Endothelial cell of umbilical vein (primary cell): ENCODE measurements at regions not wholly inside any gene's neighbourhood (a gene's known extent, or its start where the extent isn't known, plus 50 kb on each side); places are given as distances from the start of the nearest gene placed in this dataset.

Experiments used
- BruUV-seq: library from RNA; stranded (reverse); fragments of 400-500 nt; replicated peaks from 2 replicates; lab custom pipeline; 2021; lab: Mats Ljungman, UMichigan
- CTCF ChIA-PET: fragments of 300-600, 350-600 bp; sonication (Branson Sonifier 250); formaldehyde crosslinking; loops from one replicate; lab custom pipeline; 2021; ENCODE audit warnings: antibody characterized with exemption, inconsistent platforms; lab: Charles Lee
- POLR2A ChIA-PET: fragments of 300-600, 350-600 bp; sonication (Branson Sonifier 250); formaldehyde crosslinking; loops from one replicate; lab custom pipeline; 2021; ENCODE audit warnings: antibody characterized with exemption, inconsistent platforms; lab: Charles Lee
- DNase-seq: peaks from one replicate; pipeline ENCODE4 v3.0.0-alpha.2; 2011; ENCODE audit warnings: low read depth, low spot score
- FAIRE-seq: peaks from 2 replicates; lab custom pipeline; 2011; peaks lifted over from hg19 to GRCh38; lab: Jason Lieb, UNC
- H2AFZ ChIP-seq: 2 replicates; pipeline ENCODE4 v1.6.0; 2012; ENCODE audit warnings: low read depth, low read length, control low read depth, inconsistent platforms
- H3K27ac ChIP-seq: 2 replicates; pipeline ENCODE4 v1.5.1; 2011; ENCODE audit warnings: low read depth, mild to moderate bottlenecking, control low read depth, low read length, moderate library complexity; ENCODE audit not compliant: insufficient read depth
- H3K27me3 ChIP-seq, 2 experiments: 2 replicates each; pipeline versions ENCODE4 v1.6.0 to v1.6.1; 2011; ENCODE audit warnings: low read length in 2 of 2, mixed read lengths in 1 of 2; ENCODE audit not compliant: control insufficient read depth in 2 of 2, insufficient read depth in 2 of 2
- H3K36me3 ChIP-seq, 2 experiments: 2 replicates in 1 of 2; 3 replicates in 1 of 2; pipeline ENCODE4 v1.5.1; 2011; ENCODE audit warnings: low read length in 2 of 2, mild to moderate bottlenecking in 1 of 2, moderate library complexity in 1 of 2; ENCODE audit not compliant: control insufficient read depth in 2 of 2, insufficient read depth in 2 of 2; ENCODE audit errors: extremely low read depth in 1 of 2
- H3K4me1 ChIP-seq: 3 replicates; pipeline ENCODE4 v1.5.1; 2011; ENCODE audit warnings: mild to moderate bottlenecking, low read length; ENCODE audit not compliant: control insufficient read depth, insufficient read depth; ENCODE audit errors: extremely low read depth
- H3K4me2 ChIP-seq: 2 replicates; pipeline ENCODE4 v1.6.1; 2011; ENCODE audit warnings: low read length, control low read depth, mixed read lengths; ENCODE audit not compliant: insufficient read depth
- H3K4me3 ChIP-seq, 3 experiments: fragments of 200-600 bp in 1 of 3; sonication (generic), shearing (Covaris generic) in 1 of 3; replicated peaks in 1 of 3; 2 replicates each; pipeline ENCODE4 v1.5.1; 2011 to 2016; ENCODE audit warnings: control low read depth in 3 of 3, low read length in 3 of 3, mild to moderate bottlenecking in 2 of 3, inconsistent platforms in 1 of 3, low read depth in 1 of 3, moderate library complexity in 1 of 3; ENCODE audit not compliant: insufficient read depth in 1 of 3
- H3K79me2 ChIP-seq: 2 replicates; pipeline ENCODE4 v1.6.0; 2012; ENCODE audit warnings: low read length, inconsistent platforms; ENCODE audit not compliant: control insufficient read depth, insufficient read depth
- H3K9ac ChIP-seq: replicated peaks from 2 replicates; pipeline ENCODE3; 2011; ENCODE audit warnings: low read length, control low read depth; ENCODE audit not compliant: insufficient read depth; ENCODE audit errors: extremely low read depth
- H3K9me1 ChIP-seq: replicated peaks from 3 replicates; pipeline ENCODE4 v1.6.0; 2011; ENCODE audit warnings: mild to moderate bottlenecking, low read length; ENCODE audit not compliant: control insufficient read depth, insufficient read depth; ENCODE audit errors: extremely low read depth
- H3K9me3 ChIP-seq: replicated peaks from 2 replicates; pipeline ENCODE4 v1.5.1; 2012; ENCODE audit warnings: low read length, inconsistent platforms; ENCODE audit not compliant: control insufficient read depth, insufficient read depth
- H4K20me1 ChIP-seq: replicated peaks from 2 replicates; pipeline ENCODE3; 2011; ENCODE audit warnings: mild to moderate bottlenecking, low read length; ENCODE audit not compliant: control insufficient read depth, insufficient read depth; ENCODE audit errors: extremely low read depth
- FOS ChIP-seq: IDR thresholded peaks from 2 replicates; pipeline ENCODE4 v1.6.1; 2011; ENCODE audit warnings: mild to moderate bottlenecking, low read length, moderate library complexity, borderline replicate concordance; ENCODE audit not compliant: insufficient read depth
- GATA2 ChIP-seq: IDR thresholded peaks from 2 replicates; pipeline ENCODE4 v1.7.0; 2011; ENCODE audit warnings: low read depth, mild to moderate bottlenecking, moderate library complexity, mixed read lengths, low read length; ENCODE audit not compliant: insufficient read length, insufficient read depth
- MYC ChIP-seq: IDR thresholded peaks from one replicate; pipeline ENCODE4 v1.6.1; 2011; ENCODE audit warnings: mild to moderate bottlenecking, low read depth, low read length
- POLR2A ChIP-seq: IDR thresholded peaks from 2 replicates; pipeline ENCODE4 v1.6.1; 2012; ENCODE audit warnings: low read depth, mild to moderate bottlenecking, control low read depth, low read length
- dilution Hi-C: fragments of 300-500 bp; cut with MboI; formaldehyde crosslinking; loops from one replicate; pipeline ENCODE4 v1.15.0; 2019; ENCODE audit warnings: low sequenced_read_pairs; ENCODE audit not compliant: extremely low pct_ligation_motif_present
- intact Hi-C: fragments of 100-400 bp; cut with micrococcal nuclease; formaldehyde crosslinking; loops from one replicate; pipeline ENCODE4 v1.10.0; 2022

- no peaks in the 10 kb centered on the region for H3K9me3 ChIP-seq
- no peak for FAIRE-seq
- H2AFZ ChIP-seq, result no peak overlapping the region
- ChIA-PET CTCF (interaction anchor here (1.5 kb wide), 1 partner anchor 20 kb away, joined by 3 read pairs; no protein-coding TSS in a partner anchor), POLR2A (no interaction called here)
- H3K4me3 ChIP-seq, result no peak overlapping the region
- intact Hi-C loops, result no loop called here
- no peaks in the 10 kb centered on the region for H3K36me3 ChIP-seq
- no TSS peak for BruUV-seq
- H3K4me2 ChIP-seq, result no peak overlapping the region
- dilution Hi-C loops, result no loop called here
- H3K9ac ChIP-seq, result no peak overlapping the region
- no peak for DNase-seq
- H4K20me1 ChIP-seq, result no peaks in the 10 kb centered on the region
- H3K9me1 ChIP-seq, result no peaks in the 10 kb centered on the region
- peaks cover 0 to 4% of the 10 kb centered on the region in 2 experiments for H3K27me3 ChIP-seq
- no peaks in the 10 kb centered on the region for H3K4me1 ChIP-seq
- H3K27ac ChIP-seq, result no peak overlapping the region
- no peaks in the 10 kb centered on the region for H3K79me2 ChIP-seq
- no peak for TF ChIP-seq FOS
- TF ChIP-seq GATA2, result no peak
- no peak for TF ChIP-seq MYC
Measured at GRCh38 chr10:88094795-88095194, 231.4 kb downstream of the PTEN start.

- no TSS peak for BruUV-seq
- H3K9me3 ChIP-seq, result no peaks in the 10 kb centered on the region
- no peaks in the 10 kb centered on the region for H3K9me1 ChIP-seq
- no peak for FAIRE-seq
- no peak for DNase-seq
- ChIA-PET CTCF (no interaction called here), POLR2A (no interaction called here)
- no peak overlapping the region for H3K4me2 ChIP-seq
- H3K79me2 ChIP-seq, result no peaks in the 10 kb centered on the region
- H3K27me3 ChIP-seq, result peaks cover 0 to 2% of the 10 kb centered on the region in 2 experiments
- dilution Hi-C loops (no loop called here), intact Hi-C loops (no loop called here)
- H4K20me1 ChIP-seq, result no peaks in the 10 kb centered on the region
- H3K27ac ChIP-seq, result no peak overlapping the region
- H3K36me3 ChIP-seq, result no peaks in the 10 kb centered on the region
- H3K9ac ChIP-seq, result no peak overlapping the region
- H2AFZ ChIP-seq, result no peak overlapping the region
- no peaks in the 10 kb centered on the region for H3K4me1 ChIP-seq
- H3K4me3 ChIP-seq, result no peak overlapping the region
- no peak for TF ChIP-seq MYC
- TF ChIP-seq POLR2A, result no peak
Measured at GRCh38 chr10:88095223-88095721, 231.8 kb downstream of the PTEN start.
